ENCODE measurements at regions not wholly inside any gene's neighbourhood (a gene's known extent, or its start where the extent isn't known, plus 50 kb on each side); places are given as distances from the start of the nearest gene placed in this dataset.

- TF ChIP-seq POLR2A (IDR thresholded peaks at IDR 0.05; ENCODE audit: extremely low read depth, insufficient read length) (no peak), MYC (IDR thresholded peaks at IDR 0.05; ENCODE audit: low read depth, low read length) (no peak)
- TF ChIP-seq, protein P1, sequence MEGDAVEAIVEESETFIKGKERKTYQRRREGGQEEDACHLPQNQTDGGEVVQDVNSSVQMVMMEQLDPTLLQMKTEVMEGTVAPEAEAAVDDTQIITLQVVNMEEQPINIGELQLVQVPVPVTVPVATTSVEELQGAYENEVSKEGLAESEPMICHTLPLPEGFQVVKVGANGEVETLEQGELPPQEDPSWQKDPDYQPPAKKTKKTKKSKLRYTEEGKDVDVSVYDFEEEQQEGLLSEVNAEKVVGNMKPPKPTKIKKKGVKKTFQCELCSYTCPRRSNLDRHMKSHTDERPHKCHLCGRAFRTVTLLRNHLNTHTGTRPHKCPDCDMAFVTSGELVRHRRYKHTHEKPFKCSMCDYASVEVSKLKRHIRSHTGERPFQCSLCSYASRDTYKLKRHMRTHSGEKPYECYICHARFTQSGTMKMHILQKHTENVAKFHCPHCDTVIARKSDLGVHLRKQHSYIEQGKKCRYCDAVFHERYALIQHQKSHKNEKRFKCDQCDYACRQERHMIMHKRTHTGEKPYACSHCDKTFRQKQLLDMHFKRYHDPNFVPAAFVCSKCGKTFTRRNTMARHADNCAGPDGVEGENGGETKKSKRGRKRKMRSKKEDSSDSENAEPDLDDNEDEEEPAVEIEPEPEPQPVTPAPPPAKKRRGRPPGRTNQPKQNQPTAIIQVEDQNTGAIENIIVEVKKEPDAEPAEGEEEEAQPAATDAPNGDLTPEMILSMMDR (IDR thresholded peaks at IDR 0.05; ENCODE audit: low read depth, low read length): no peak
Observed at GRCh38 chr17:51422634-51423033, 162.3 kb downstream of the UTP18 start.
